ENCODE measurements at regions not wholly inside any gene's neighbourhood (a gene's known extent, or its start where the extent isn't known, plus 50 kb on each side); places are given as distances from the start of the nearest gene placed in this dataset.

DNA sequence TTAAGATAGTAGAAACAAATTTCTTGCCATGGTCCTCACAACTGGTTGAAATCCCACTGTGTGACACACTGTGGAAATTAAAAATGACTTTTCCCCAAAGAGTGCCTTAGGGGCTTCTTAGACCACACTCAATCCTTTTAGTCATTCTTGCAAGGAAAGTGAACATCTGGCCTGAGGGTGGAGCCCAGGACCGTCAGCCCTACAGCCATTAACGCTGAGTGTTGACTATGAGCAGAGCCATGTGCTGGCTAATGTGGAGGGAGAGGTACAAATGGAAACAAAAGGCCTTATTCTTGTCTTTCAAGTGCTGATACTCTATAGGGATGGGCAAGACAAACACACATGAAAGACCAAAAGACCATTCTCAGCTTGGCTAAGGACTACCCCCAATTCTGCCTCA lies 456.5 kb downstream of the ZSWIM6 start:
- DNase-seq (ENCODE audit: low read depth) = no peak

DNA sequence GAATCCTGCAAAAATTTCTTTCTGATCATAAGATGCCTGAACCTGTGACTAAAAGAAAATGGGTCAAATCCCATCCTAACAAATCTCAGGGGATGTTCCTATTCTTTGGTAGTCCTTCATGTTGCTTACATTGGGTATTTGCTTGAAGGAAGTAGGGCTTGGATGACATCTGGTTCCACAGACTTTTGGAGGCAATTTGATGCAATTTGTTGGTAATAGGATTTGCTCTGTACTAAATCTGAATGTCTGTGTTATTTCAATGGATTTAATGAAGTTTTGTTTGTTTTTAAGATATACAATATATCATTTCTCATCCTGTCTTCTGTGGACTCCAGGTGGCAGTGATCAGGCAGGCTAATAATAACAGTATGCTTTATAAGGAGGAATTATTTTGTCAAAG lies 457.9 kb downstream of the ZSWIM6 start:
- no peak for DNase-seq (ENCODE audit: low read depth)

- no peak for DNase-seq (ENCODE audit: low read depth)
Measured at GRCh38 chr5:61790678-61791077, 458.6 kb downstream of the ZSWIM6 start.

- DNase-seq (ENCODE audit: low read depth) = no peak
Measured at GRCh38 chr5:61796773-61797172, 464.7 kb downstream of the ZSWIM6 start.

GRCh38 chr5:61800450-61800849 lies 468.4 kb downstream of the ZSWIM6 start:
- DNase-seq (ENCODE audit: low read depth) = no peak

- DNase-seq (ENCODE audit: low read depth) = no peak
Measured at GRCh38 chr5:61801174-61801573, 469.1 kb downstream of the ZSWIM6 start.

- DNase-seq (ENCODE audit: low read depth) = no peak
Measured at GRCh38 chr5:61802456-61802855, 470.4 kb downstream of the ZSWIM6 start.

- no peak for DNase-seq (ENCODE audit: low read depth)
Measured at GRCh38 chr5:61805101-61805500, 473.0 kb downstream of the ZSWIM6 start.

- no peak for DNase-seq (ENCODE audit: low read depth)
Measured at GRCh38 chr5:61806491-61807020, 474.5 kb downstream of the ZSWIM6 start.

DNA sequence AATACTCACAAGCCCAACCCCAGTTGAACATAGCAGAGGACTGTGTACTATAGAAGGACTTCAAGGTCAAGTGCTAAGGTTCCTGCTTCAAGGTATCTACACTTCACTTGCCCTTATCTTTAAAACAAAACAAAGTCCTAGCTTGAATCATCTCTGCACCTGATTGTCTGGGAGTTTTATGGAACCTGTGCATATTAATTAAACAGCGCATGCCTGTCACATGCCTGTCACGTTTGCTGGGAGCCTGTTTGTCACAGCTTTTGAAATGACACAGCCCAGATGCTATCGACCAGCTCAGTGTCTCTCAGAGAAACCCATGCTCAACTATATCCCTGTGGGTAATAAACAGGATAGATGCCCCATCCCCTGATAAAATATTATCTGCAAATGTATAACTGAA lies 476.0 kb downstream of the ZSWIM6 start:
- DNase-seq (ENCODE audit: low read depth) = no peak

GRCh38 chr5:61808909-61809308 lies 476.9 kb downstream of the ZSWIM6 start:
- no peak for DNase-seq (ENCODE audit: low read depth)

DNA sequence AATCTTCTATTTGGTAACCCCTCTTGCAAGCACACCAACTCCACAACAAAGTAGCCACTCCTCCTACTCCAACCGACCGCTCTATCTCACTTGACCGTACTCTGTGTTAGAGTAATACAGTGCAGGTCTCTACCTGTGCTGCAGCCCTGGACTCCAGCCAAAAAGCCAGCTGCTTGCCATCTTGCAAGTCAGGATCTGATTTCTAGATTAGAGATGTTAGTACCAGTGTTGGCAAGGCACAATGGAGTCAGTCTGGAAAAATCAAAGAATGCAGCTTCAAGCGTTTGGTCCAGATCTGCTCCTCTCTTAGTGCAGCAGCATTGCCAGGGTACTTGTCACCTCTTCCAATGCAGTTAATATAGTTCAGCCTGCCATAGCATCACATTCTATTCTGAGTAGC lies 477.6 kb downstream of the ZSWIM6 start:
- DNase-seq (ENCODE audit: low read depth) = no peak

DNA sequence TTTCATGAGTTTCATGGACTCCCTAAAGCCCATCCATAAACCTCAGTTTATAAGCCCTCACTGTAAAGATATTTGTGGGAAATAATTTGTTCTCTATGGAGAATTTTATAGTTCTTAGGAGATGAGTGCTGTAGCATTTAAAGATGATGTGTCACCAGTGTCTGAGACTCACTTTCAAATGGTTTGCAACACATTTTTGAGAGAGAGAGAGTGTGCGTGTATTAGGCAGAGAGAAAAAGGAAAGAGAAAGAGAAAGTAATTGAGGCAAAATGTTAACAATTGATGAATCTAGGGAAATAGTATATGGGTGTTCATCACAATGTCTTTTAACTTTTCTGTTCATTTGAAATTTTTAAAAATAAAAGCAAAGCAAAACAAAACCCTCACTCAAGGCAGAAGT lies 479.0 kb downstream of the ZSWIM6 start:
- DNase-seq (ENCODE audit: low read depth) = no peak

- DNase-seq (ENCODE audit: low read depth) = no peak
Measured at GRCh38 chr5:61813361-61813760, 481.3 kb downstream of the ZSWIM6 start.

DNA sequence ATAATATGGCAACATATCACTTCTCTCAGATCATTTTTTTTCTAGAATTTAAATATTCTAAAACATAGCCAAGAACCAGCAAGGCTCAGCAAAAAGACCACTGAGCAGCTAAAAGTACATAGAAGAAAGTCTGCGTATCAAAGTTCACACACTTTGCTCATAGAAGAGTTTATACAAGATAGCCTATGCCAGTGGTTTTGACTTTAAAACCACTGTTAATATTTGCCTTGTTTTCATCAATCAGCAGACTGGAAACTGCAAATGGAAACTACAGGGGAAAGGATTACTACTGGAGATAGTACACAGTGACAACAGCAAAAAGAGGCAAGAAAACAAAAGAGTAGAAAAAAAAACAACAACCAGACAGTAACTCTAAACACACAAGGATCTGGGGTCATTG lies 483.3 kb downstream of the ZSWIM6 start:
- no peak for DNase-seq (ENCODE audit: low read depth)

GRCh38 chr5:61816146-61816545 lies 484.1 kb downstream of the ZSWIM6 start:
- DNase-seq (ENCODE audit: low read depth) = no peak

GRCh38 chr5:61816585-61817450 lies 484.8 kb downstream of the ZSWIM6 start:
- DNase-seq (ENCODE audit: low read depth) = no peak

- DNase-seq (ENCODE audit: low read depth) = no peak
Measured at GRCh38 chr5:61817472-61818326, 485.6 kb downstream of the ZSWIM6 start.

DNA sequence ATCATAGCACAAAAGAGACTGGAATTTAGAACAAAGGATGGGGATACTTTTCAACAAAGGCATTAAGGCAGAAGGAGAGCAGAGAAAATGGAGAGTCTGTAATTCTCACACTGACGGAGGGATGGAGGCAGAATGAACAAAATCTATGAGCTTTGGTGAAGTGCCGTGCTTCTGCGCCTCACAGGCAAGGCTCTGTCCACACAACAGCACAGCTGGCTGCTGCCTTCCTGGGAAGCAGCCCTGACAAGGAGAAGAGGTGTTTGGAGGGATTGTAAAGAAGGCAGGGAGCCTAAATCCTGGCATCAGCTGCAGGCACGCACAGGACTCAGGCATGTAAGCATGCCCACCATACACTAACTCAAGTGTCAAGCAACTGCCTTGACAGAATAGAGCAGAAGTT lies 485.2 kb upstream of the KIF2A start:
- no peak for DNase-seq (ENCODE audit: low read depth)

DNA sequence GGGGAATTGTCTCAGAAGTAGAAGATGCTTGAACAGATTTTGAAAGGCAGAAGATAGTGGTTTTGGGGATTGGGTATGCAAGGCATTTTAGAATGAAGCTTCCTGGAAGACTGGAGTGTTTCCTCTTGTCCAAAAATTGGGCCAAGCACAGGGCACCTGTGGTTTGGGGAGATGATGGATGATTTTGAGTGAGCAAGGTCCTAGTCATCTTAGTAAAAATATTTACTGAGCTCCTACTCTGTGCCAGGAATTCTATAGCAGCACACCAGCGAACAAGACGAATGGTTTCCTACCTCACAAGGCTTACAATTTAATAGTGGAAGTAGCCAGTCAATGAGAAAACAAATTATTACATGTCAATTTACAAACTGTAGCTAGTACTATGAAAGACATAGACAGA lies 484.4 kb upstream of the KIF2A start:
- no peak for DNase-seq (ENCODE audit: low read depth)

- no peak for DNase-seq (ENCODE audit: low read depth)
Measured at GRCh38 chr5:61822584-61822983, 483.4 kb upstream of the KIF2A start.

GRCh38 chr5:61823065-61823464 lies 482.9 kb upstream of the KIF2A start:
- no peak for DNase-seq (ENCODE audit: low read depth)

DNA sequence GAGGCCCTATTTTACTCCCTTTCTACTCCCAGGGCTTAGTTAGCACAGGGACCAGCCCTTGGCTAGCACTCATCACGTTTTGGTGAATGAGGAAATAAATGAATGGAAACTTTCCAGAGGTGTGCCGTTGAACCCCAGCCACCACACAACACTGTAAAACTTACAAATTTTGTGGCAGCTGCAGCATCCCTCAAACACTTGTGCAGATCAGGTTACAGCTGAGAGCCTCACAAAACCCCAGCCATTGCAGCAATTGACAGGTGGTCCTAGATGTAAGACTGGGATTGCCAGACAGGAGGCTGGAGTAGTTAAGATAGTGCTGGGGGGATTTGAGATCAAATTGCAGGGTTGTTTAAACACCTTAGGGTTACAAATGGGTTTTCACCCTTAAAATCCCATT lies 482.2 kb upstream of the KIF2A start:
- no peak for DNase-seq (ENCODE audit: low read depth)

Data from stimulated activated CD8-positive, alpha-beta memory T cell treated with anti-CD3 and anti-CD28 coated beads, Interleukin-12 subunit alpha, Interleukin-12 subunit beta, amount 100 ng/mL, for 4 hours (primary cell).